HEK293 (cell line): ENCODE measurements at regions not wholly inside any gene's neighbourhood (a gene's known extent, or its start where the extent isn't known, plus 50 kb on each side); places are given as distances from the start of the nearest gene placed in this dataset.
A peak's percentile ranks its signal among the peaks of the same experiment; 100 is the strongest.

Experiments
- CTCF ChIA-PET: fragments of 350-600 bp; formaldehyde crosslinking; extraction: SDS; loops from one replicate; lab custom pipeline; 2021; ENCODE audit warnings: antibody characterized with exemption; lab: Yijun Ruan, JAX
- POLR2A ChIA-PET: fragments of 300-600 bp; formaldehyde crosslinking; extraction: SDS; loops from one replicate; lab custom pipeline; 2020; ENCODE audit warnings: antibody characterized with exemption, inconsistent platforms; lab: Yijun Ruan, JAX
- H3K27ac ChIP-seq: fragments of 200-500 bp; sonication (Bioruptor generic); 2 replicates; pipeline ENCODE4 v1.5.1; 2014; ENCODE audit warnings: low read depth, low read length, control low read depth, inconsistent platforms; ENCODE audit errors: extremely low read depth
- H3K36me3 ChIP-seq, 2 experiments: fragments of 200-500 bp in 1 of 2; sonication (Bioruptor generic) in 1 of 2; 1 replicate in 1 of 2; 2 replicates in 1 of 2; pipeline ENCODE4 v1.5.1; 2014 to 2017; ENCODE audit warnings: inconsistent platforms in 2 of 2, low read length in 2 of 2; ENCODE audit not compliant: control insufficient read depth in 2 of 2, insufficient read depth in 1 of 2
- H3K4me1 ChIP-seq: fragments of 200-500 bp; sonication (Bioruptor generic); 2 replicates; pipeline ENCODE4 v1.5.1; 2014; ENCODE audit warnings: mild to moderate bottlenecking, low read length, inconsistent platforms; ENCODE audit not compliant: control insufficient read depth, insufficient read depth
- H3K4me3 ChIP-seq: 2 replicates; pipeline ENCODE4 v1.5.1; 2011; ENCODE audit warnings: low read depth, mild to moderate bottlenecking, control low read depth, low read length, moderate library complexity
- H3K9me3 ChIP-seq: fragments of 200-500 bp; sonication (Bioruptor generic); 2 replicates; pipeline ENCODE4 v1.5.1; 2014; ENCODE audit warnings: low read depth, low read length, inconsistent platforms; ENCODE audit not compliant: control insufficient read depth, insufficient read depth
- HOXC10 ChIP-seq: sonication (generic); formaldehyde crosslinking; IDR thresholded peaks from 2 replicates; pipeline ENCODE4 v1.8.1; 2023; ENCODE audit warnings: mild to moderate bottlenecking, missing genetic modification reagents
- PATZ1 ChIP-seq: fragments of 450-650 bp; formaldehyde crosslinking; IDR thresholded peaks from 2 replicates; pipeline ENCODE4 v1.5.1; 2016; ENCODE audit warnings: missing biosample characterization, missing genetic modification characterization
- SCRT2 ChIP-seq: fragments of 450-650 bp; formaldehyde crosslinking; IDR thresholded peaks from 2 replicates; pipeline ENCODE4 v1.5.1; 2016; ENCODE audit warnings: missing biosample characterization, missing genetic modification characterization
- ZBTB20 ChIP-seq: fragments of 450-650 bp; formaldehyde crosslinking; IDR thresholded peaks from 2 replicates; pipeline ENCODE4 v1.5.1; 2016; ENCODE audit warnings: missing biosample characterization, missing genetic modification characterization
- ZBTB26 ChIP-seq: fragments of 450-650 bp; formaldehyde crosslinking; optimal IDR thresholded peaks from 2 replicates; pipeline ENCODE3; 2016; ENCODE audit warnings: missing biosample characterization, mild to moderate bottlenecking, missing genetic modification characterization
- ZBTB7A ChIP-seq: fragments of 450-650 bp; formaldehyde crosslinking; IDR thresholded peaks from 2 replicates; pipeline ENCODE4 v1.5.1; 2016; ENCODE audit warnings: low read depth, missing biosample characterization, missing genetic modification characterization
- ZFP3 ChIP-seq: fragments of 450-650 bp; formaldehyde crosslinking; IDR thresholded peaks from 2 replicates; pipeline ENCODE4 v1.5.1; 2016; ENCODE audit warnings: low read depth, missing biosample characterization, missing genetic modification characterization
- ZNF146 ChIP-seq: fragments of 450-650 bp; formaldehyde crosslinking; IDR thresholded peaks from 2 replicates; pipeline ENCODE4 v1.5.1; 2016; ENCODE audit warnings: missing biosample characterization, missing genetic modification characterization
- ZNF18 ChIP-seq: fragments of 450-650 bp; formaldehyde crosslinking; IDR thresholded peaks from 2 replicates; pipeline ENCODE4 v1.5.1; 2016; ENCODE audit warnings: missing biosample characterization, missing genetic modification characterization
- ZNF214 ChIP-seq: fragments of 450-650 bp; formaldehyde crosslinking; IDR thresholded peaks from 2 replicates; pipeline ENCODE4 v1.5.1; 2017; ENCODE audit warnings: missing biosample characterization, mild to moderate bottlenecking, missing genetic modification characterization, borderline replicate concordance
- ZNF221 ChIP-seq: fragments of 450-650 bp; formaldehyde crosslinking; IDR thresholded peaks from 2 replicates; pipeline ENCODE4 v1.5.1; 2017; ENCODE audit warnings: missing biosample characterization, missing genetic modification characterization, borderline replicate concordance
- ZNF23 ChIP-seq: fragments of 450-650 bp; formaldehyde crosslinking; IDR thresholded peaks from 2 replicates; pipeline ENCODE4 v1.5.1; 2016; ENCODE audit warnings: missing biosample characterization, missing genetic modification characterization, borderline replicate concordance
- ZNF292 ChIP-seq: fragments of 450-650 bp; formaldehyde crosslinking; IDR thresholded peaks from 2 replicates; pipeline ENCODE4 v1.5.1; 2016; ENCODE audit warnings: low read depth, missing biosample characterization, missing genetic modification characterization, borderline replicate concordance
- ZNF302 ChIP-seq: fragments of 450-650 bp; formaldehyde crosslinking; IDR thresholded peaks from 2 replicates; pipeline ENCODE4 v1.5.1; 2016; ENCODE audit warnings: missing biosample characterization, missing genetic modification characterization, low read depth
- ZNF311 ChIP-seq: fragments of 450-650 bp; formaldehyde crosslinking; IDR thresholded peaks from 2 replicates; pipeline ENCODE4 v1.5.1; 2017; ENCODE audit warnings: missing biosample characterization, missing genetic modification characterization, borderline replicate concordance
- ZNF555 ChIP-seq: fragments of 450-650 bp; formaldehyde crosslinking; conservative IDR thresholded peaks from 2 replicates; pipeline ENCODE4 v1.5.1; 2017; ENCODE audit warnings: missing biosample characterization, mild to moderate bottlenecking, missing genetic modification characterization, inconsistent platforms
- ZNF654 ChIP-seq: fragments of 450-650 bp; formaldehyde crosslinking; IDR thresholded peaks from 2 replicates; pipeline ENCODE4 v1.5.1; 2016; ENCODE audit warnings: low read depth, missing biosample characterization, missing genetic modification characterization
- ZNF664 ChIP-seq: fragments of 450-650 bp; formaldehyde crosslinking; IDR thresholded peaks from 2 replicates; pipeline ENCODE4 v1.5.1; 2016; ENCODE audit warnings: missing biosample characterization, missing genetic modification characterization
- ZNF785 ChIP-seq: fragments of 450-650 bp; formaldehyde crosslinking; IDR thresholded peaks from 2 replicates; pipeline ENCODE4 v1.5.1; 2016; ENCODE audit warnings: missing biosample characterization, missing genetic modification characterization
- ZNF791 ChIP-seq: fragments of 450-650 bp; formaldehyde crosslinking; IDR thresholded peaks from 2 replicates; pipeline ENCODE4 v1.5.1; 2016; ENCODE audit warnings: missing biosample characterization, missing genetic modification characterization

GRCh38 chr6:100186552-100186951, 192.5 kb upstream of the MCHR2 start:
- H3K27ac ChIP-seq: no peak overlapping the region
- POLR2A ChIA-PET: no interaction called here
- no peaks in the 10 kb centered on the region for H3K9me3 ChIP-seq
- H3K4me3 ChIP-seq: no peak overlapping the region
- H3K36me3 ChIP-seq: no peaks in the 10 kb centered on the region
- TF ChIP-seq ZFP3 (no peak), SCRT2 (tag by site-specific recombination) (peak; percentile 75)
- H3K4me1 ChIP-seq: no peaks in the 10 kb centered on the region
- CTCF ChIA-PET: interaction anchor here (0.8 to 1.0 kb wide), 3 partner anchors 10 to 56 kb away, joined by 3 to 12 read pairs (median 3); no protein-coding TSS in a partner anchor

GRCh38 chr6:100185615-100186014, 191.6 kb upstream of the MCHR2 start:
- H3K4me3 ChIP-seq: no peak overlapping the region
- TF ChIP-seq ZNF18 (tag by site-specific recombination) (no peak), ZNF654 (tag by site-specific recombination) (no peak), ZBTB26 (no peak), ZNF214 (no peak), ZNF23 (no peak), ZNF791 (no peak), ZBTB20 (no peak), PATZ1 (tag by site-specific recombination) (no peak), HOXC10 (CRISPR knock-in tag) (no peak), ZNF311 (tag by site-specific recombination) (no peak), ZBTB7A (tag by site-specific recombination) (no peak), ZNF302 (tag by site-specific recombination) (no peak), ZNF664 (no peak), ZNF292 (no peak)
- no peak overlapping the region for H3K27ac ChIP-seq
- no peaks in the 10 kb centered on the region for H3K9me3 ChIP-seq
- ChIA-PET CTCF (no interaction called here), POLR2A (no interaction called here)
- no peaks in the 10 kb centered on the region for H3K36me3 ChIP-seq
- no peaks in the 10 kb centered on the region for H3K4me1 ChIP-seq

- H3K27ac ChIP-seq: no peak overlapping the region
- no peaks in the 10 kb centered on the region for H3K4me1 ChIP-seq
- no peaks in the 10 kb centered on the region for H3K36me3 ChIP-seq
- TF ChIP-seq ZNF146 (tag by site-specific recombination) (no peak), ZNF664 (no peak), ZNF785 (tag by site-specific recombination) (no peak), ZNF555 (no peak), ZNF221 (tag by site-specific recombination) (no peak)
- POLR2A ChIA-PET: no interaction called here
- no peaks in the 10 kb centered on the region for H3K9me3 ChIP-seq
- no peak overlapping the region for H3K4me3 ChIP-seq
- CTCF ChIA-PET: no interaction called here
These were observed 190.4 kb upstream of the MCHR2 start for GRCh38 chr6:100184473-100184872.
